Mucosa of descending colon (tissue), 3 donors: ENCODE measurements at regions not wholly inside any gene's neighbourhood (a gene's known extent, or its start where the extent isn't known, plus 50 kb on each side); places are given as distances from the start of the nearest gene placed in this dataset.

Experiments
- ATAC-seq: fragments of 200-7000 bp; cut with Tn5 transposase; one replicate; pipeline ENCODE4 v1.9.1; 2020; ENCODE audit warnings: mild to moderate bottlenecking, moderate library complexity
- DNase-seq, 3 donors: peaks; one replicate each; pipeline ENCODE4 v3.0.0-alpha.2; 2020
- H3K36me3 ChIP-seq: fragments of 200-600 bp; one replicate; pipeline ENCODE4 v1.8.0; 2021; ENCODE audit warnings: low read depth, mild to moderate bottlenecking
- H3K4me1 ChIP-seq: fragments of 200-600 bp; one replicate; pipeline ENCODE4 v1.8.0; 2021; ENCODE audit warnings: low read depth, mild to moderate bottlenecking
- H3K4me3 ChIP-seq: fragments of 200-600 bp; one replicate; pipeline ENCODE4 v1.8.0; 2021; ENCODE audit warnings: mild to moderate bottlenecking
- H3K9me3 ChIP-seq: fragments of 200-600 bp; one replicate; pipeline ENCODE4 v1.8.0; 2021; ENCODE audit warnings: mild to moderate bottlenecking
- CTCF ChIP-seq: fragments of 200-600 bp; IDR thresholded peaks from one replicate; pipeline ENCODE4 v1.8.0; 2022; ENCODE audit warnings: antibody characterized with exemption, mild to moderate bottlenecking
- intact Hi-C, 2 donors: fragments of 100-400 bp; cut with DNase I in 1 of 2; cut with micrococcal nuclease in 1 of 2; formaldehyde crosslinking; loops; one replicate each; pipeline versions ENCODE4 v1.11.0 to v1.11.1; 2022; cut with DNase I, micrococcal nuclease
- donor health status: DM: no; HTN: no; CAD: no; lungs with moderate emphysema.
- donor health status: DM: no; HTN: no; CAD: no.
- donor health status: DM: no; HTN: yes; CAD: no.

GRCh38 chr14:66092206-66092605 lies 394.0 kb upstream of the CCDC196 start:
- DNase-seq (no peak), ATAC-seq (no peak)
- Histone ChIP-seq H3K4me3 (no peak overlapping the region), H3K9me3 (no peaks in the 10 kb centered on the region), H3K4me1 (no peaks in the 10 kb centered on the region), H3K36me3 (no peaks in the 10 kb centered on the region)
- no peak for TF ChIP-seq CTCF
- intact Hi-C loops: no loop called here

- H3K9me3 ChIP-seq: no peaks in the 10 kb centered on the region
- no peaks in the 10 kb centered on the region for H3K36me3 ChIP-seq
- intact Hi-C loops: no loop called here
- no peak for TF ChIP-seq CTCF
- DNase-seq (no peak), ATAC-seq (no peak)
- H3K4me3 ChIP-seq: no peak overlapping the region
- H3K4me1 ChIP-seq: no peaks in the 10 kb centered on the region
These were observed 393.4 kb upstream of the CCDC196 start for GRCh38 chr14:66092748-66093147.

GRCh38 chr14:66094001-66094727 lies 392.0 kb upstream of the CCDC196 start:
- Histone ChIP-seq H3K9me3 (no peaks in the 10 kb centered on the region), H3K36me3 (no peaks in the 10 kb centered on the region), H3K4me1 (no peaks in the 10 kb centered on the region), H3K4me3 (no peak overlapping the region)
- intact Hi-C loops: no loop called here
- TF ChIP-seq CTCF: no peak
- DNase-seq (no peak), ATAC-seq (no peak)

- intact Hi-C loops: no loop called here
- no peaks in the 10 kb centered on the region for H3K9me3 ChIP-seq
- no peaks in the 10 kb centered on the region for H3K36me3 ChIP-seq
- no peak overlapping the region for H3K4me3 ChIP-seq
- no peak for TF ChIP-seq CTCF
- H3K4me1 ChIP-seq: no peaks in the 10 kb centered on the region
- DNase-seq: no peak
- no peak for ATAC-seq
These were observed 386.7 kb upstream of the CCDC196 start for GRCh38 chr14:66099451-66099850.

GRCh38 chr14:66099931-66100330 lies 386.2 kb upstream of the CCDC196 start:
- Histone ChIP-seq H3K9me3 (no peaks in the 10 kb centered on the region), H3K4me1 (no peaks in the 10 kb centered on the region), H3K36me3 (no peaks in the 10 kb centered on the region), H3K4me3 (no peak overlapping the region)
- ATAC-seq: no peak
- TF ChIP-seq CTCF: no peak
- DNase-seq: no peak
- intact Hi-C loops: no loop called here

GRCh38 chr14:66101662-66102061 lies 384.5 kb upstream of the CCDC196 start:
- TF ChIP-seq CTCF: no peak
- Histone ChIP-seq H3K4me3 (no peak overlapping the region), H3K36me3 (no peaks in the 10 kb centered on the region), H3K9me3 (no peaks in the 10 kb centered on the region), H3K4me1 (no peaks in the 10 kb centered on the region)
- intact Hi-C loops: no loop called here
- no peak for DNase-seq
- ATAC-seq: no peak
